ENCODE measurements at regions not wholly inside any gene's neighbourhood (a gene's known extent, or its start where the extent isn't known, plus 50 kb on each side); places are given as distances from the start of the nearest gene placed in this dataset.

DNA sequence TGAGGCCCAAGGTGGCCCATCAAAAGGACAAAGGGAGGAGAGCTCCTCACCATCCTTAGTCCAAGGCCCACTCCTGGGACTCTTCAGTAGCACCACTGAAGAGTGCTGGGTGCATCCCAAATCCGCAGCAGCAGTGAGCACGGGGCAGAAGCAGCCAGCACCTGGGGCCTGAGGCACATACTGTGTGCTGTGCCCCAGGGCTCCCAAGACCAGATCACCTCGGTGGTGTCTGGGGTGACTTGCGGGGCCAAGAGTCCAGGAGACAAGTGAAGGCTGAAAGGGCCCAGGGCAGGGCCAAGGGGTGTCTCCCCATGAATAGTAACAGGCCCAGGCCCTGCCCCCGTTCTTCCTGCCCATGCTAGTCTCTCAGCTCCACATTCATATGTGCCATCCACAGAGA, 59.9 kb upstream of the INSIG1 start:
- TF ChIP-seq, protein P1, sequence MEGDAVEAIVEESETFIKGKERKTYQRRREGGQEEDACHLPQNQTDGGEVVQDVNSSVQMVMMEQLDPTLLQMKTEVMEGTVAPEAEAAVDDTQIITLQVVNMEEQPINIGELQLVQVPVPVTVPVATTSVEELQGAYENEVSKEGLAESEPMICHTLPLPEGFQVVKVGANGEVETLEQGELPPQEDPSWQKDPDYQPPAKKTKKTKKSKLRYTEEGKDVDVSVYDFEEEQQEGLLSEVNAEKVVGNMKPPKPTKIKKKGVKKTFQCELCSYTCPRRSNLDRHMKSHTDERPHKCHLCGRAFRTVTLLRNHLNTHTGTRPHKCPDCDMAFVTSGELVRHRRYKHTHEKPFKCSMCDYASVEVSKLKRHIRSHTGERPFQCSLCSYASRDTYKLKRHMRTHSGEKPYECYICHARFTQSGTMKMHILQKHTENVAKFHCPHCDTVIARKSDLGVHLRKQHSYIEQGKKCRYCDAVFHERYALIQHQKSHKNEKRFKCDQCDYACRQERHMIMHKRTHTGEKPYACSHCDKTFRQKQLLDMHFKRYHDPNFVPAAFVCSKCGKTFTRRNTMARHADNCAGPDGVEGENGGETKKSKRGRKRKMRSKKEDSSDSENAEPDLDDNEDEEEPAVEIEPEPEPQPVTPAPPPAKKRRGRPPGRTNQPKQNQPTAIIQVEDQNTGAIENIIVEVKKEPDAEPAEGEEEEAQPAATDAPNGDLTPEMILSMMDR (IDR thresholded peaks at IDR 0.05), result no peak
- TF ChIP-seq POLR2A (IDR thresholded peaks at IDR 0.05; ENCODE audit: low read depth), result no peak
- TF ChIP-seq POLR2AphosphoS5 (IDR thresholded peaks at IDR 0.05), result no peak
- no peak for TF ChIP-seq EP300 (IDR thresholded peaks at IDR 0.05)
